SW 1271 (cell line): ENCODE measurements at regions not wholly inside any gene's neighbourhood (a gene's known extent, or its start where the extent isn't known, plus 50 kb on each side); places are given as distances from the start of the nearest gene placed in this dataset.
"Not testable (repeated sequence)": the region's sequence is repeated elsewhere in the genome, so short reads cannot be mapped to it uniquely, and the experiment has no call there.

ENCODE experiments used
- DNase-seq, 2 experiments: peaks; one replicate each; lab custom pipeline; 2025; lab: John Stamatoyannopoulos, UW

DNA sequence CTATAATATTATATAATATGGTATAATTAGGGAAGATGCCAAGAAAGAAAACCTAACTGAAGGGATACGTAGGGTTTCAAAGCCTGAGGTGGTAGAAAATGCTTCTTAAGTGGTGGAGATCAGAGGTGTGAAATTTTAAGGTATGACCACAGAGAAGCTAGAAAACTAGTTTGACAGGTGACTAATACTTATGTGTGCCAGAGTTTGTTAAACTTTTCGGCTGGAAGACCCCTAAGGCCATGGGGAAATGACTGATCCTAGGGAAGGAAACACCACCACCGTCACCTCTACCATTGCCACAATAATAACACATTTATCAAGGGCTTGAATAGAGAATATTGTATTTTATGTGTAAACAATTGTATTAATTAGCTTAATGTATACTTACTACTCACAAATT is 261.4 kb upstream of the GBE1 start:
- DNase-seq = no peak

DNA sequence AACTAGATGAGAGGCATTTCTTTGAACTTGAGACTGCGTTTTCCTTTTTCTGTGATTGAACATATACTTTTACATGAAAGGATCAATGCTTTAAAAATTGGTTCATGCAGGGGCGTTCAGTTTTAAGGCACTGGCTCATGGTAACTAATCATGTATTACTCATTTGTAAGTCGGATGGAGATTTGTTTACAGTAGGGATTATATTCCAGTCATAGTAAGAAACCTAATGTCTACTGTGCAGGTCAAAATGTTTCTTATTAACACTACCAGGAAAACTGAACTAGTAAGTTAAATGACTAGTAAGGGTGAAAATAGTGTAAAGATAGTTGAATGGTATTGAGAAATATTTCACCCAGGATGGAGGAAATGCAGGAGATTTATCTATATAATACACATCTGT is 258.8 kb upstream of the GBE1 start:
- no peak for DNase-seq

DNA sequence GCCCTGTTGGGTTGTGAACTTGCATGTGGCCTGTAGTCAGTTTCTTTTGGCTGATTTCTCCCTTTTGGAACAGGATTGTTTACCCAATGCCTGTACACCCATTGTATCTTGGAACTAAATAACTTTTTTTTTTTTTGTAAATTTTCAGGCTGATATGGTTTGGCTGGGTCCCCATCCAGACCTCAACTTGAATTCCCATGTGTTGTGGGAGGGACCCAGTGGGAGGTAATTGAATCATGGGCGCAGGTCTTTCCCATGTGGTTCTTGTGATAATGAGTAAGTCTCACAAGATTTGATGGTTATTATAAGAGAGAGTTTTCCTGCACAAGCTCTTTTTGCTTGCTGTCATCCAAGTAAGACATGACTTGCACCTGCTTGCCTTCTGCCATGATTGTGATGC is 253.8 kb upstream of the GBE1 start:
- no peak for DNase-seq

DNA sequence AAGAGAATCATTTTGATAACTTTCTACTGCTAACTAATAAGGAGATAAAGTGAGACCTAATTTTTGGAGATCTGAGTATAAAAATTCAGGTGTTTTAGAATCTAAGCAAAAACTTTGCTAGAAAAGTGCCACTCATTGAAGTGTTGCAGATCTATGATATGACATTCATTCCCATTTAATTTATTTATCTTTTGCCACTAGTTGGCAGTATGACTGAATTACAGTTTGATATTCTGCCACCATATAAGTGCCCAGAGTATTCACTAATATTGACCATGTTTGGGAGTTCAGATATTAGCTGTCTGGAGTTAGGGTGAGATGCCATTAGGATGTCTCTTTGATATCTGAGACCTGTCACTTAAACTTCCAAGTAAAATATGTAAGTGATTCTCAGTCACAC is 251.3 kb upstream of the GBE1 start:
- no peak for DNase-seq

DNA sequence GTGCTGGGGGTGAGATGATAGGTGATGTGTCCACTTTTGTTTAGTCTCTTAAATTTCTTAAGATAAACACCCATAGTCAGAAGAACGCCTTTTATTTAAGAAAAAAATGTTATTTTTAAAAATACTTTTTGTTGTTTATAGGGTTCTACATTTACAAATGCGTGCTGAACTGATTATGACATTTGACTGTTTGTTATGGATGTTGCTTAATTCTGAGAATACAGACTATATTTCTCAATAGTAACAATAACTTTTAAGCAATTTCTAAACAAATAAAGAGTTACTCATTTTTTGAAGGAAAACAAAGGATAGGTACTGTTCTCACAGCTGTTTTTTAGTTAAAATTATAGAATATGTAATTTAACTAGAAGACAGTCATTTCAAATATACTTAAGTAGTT is 249.9 kb upstream of the GBE1 start:
- no peak for DNase-seq

DNA sequence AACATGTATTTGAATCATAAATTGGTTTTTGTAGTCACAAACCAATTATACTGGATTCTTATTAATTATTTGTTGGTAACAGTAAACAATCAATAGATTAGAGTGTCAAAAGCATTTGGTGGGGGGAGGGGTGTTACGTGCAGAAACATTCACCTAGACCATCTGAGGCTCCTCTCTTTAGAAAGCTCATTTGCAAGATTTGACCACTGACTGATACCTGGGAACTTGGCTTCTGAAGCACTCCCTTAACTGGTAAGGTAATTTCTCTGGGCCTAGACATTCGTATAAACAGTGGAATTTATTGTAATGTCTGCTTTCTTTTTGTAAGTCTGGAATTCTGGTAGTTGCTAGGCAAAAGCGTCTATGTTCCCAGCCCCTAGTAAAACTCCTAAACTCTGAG is 243.8 kb upstream of the GBE1 start:
- no peak for DNase-seq

DNA sequence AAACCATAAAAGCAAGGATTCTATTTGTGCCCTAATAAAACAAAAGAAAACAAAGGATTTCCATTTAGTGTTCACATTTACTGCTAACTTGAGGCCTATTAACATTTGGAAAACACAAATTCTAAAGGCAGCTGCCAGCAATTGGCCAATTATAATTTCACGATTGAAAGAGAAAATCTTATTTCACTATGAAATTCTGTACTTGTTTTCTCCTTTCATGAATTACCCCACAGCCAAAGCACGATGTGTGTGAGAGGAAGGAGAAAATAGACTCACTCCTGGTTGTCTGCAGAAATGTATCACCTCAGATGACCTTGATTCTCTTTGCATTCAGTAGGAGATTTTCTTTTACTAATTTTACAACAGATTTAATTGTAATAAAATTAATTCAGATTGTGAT is 242.8 kb upstream of the GBE1 start:
- DNase-seq = no peak

DNA sequence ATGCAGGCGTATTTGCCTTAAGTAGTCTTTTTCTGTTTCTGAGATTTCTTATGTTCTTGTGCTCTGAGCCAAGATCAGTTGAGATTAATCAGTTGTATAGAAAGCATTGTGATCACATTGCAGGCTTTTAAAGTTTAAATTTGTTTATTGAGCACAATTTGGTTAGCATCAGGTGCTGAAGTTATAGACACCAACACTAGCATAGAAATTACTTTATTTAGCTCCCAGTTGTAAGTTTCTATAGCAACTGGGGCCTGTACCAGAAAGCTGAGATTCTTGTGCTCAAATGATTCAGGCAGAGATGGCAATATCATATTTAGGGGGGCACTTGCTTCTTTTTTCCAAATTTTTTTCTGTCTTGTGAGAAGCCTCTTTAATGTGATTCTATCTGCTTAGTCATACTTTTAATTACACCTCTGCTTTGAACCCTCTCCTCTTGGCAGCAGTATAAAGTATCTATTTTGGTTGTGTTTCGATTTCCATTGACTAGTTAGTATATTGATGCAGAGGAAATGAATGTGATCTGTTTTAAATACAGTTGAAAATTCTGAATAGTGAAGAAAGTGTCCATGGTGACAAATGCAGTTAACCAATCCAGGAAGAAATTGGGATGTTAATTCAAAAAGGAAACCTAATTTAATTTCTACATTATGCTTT is 241.7 kb upstream of the GBE1 start:
- no peak for DNase-seq

DNA sequence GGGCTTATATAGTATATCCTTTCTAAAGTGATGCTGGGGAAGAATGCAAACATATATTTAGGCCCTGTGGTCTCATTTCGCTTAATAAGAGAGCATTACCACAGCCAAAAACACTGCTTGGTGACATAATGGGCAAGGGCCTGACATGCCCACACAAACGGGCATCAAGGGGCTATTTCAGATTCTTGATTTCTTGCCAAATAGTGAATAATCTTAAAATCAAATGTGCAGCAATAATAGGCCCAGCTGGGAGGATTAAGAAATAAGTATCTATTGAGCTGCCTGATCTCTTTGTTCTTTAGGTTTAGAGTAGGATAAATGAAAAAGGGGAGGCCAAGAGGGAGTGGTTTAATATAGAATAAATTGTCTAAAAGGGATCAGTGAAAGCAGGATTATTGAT is 241.0 kb upstream of the GBE1 start:
- DNase-seq = no peak

DNA sequence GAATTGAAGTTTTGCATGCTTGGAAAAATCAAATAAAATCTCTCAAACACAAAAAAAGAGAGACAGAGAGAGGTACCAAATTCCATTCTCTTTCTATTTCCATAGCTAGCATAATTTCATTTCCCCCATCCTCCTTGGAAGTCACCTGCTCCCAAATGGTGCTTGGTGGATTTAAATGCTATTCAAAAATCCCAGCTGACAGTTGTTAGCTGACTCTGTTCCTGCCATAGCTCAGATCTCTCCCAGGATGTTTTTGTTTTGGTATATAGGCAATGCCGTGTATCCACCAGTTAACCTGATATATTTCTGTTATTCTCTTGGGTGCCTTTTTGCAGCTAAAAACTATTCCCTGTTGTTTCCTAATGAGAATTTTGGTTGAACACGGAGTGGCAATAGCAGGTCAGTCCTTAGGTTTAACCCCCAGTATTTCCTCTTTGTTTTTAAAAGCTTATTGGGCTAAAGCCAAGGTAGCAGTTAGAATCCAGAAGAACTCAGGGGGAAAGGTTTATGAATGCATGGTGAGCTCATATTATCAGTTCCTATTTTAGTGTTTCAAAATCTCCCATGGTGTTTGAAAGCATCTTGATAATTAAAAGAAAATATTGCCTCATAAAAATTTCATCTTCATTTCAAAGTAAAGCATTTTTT is 240.0 kb upstream of the GBE1 start:
- DNase-seq = no peak

DNA sequence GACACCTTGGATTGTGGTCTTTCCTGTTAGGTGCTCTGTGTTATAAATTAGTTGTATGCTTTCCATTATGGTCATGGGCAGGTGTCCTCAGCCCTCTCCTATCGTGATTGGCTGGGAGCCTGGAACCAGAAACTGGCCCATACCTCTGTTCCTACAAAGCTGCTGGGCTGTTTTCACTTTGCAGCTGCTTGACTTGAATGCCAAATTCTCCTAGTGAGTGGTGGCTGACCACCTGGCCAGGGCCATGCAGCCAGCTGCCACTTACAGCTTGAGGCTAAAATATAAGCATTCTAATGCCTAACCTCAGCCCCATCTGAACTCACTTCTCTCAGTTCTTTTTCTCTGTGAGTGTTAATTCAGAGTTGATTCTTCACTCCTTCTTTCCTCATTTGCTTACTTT is 239.3 kb upstream of the GBE1 start:
- DNase-seq = no peak

DNA sequence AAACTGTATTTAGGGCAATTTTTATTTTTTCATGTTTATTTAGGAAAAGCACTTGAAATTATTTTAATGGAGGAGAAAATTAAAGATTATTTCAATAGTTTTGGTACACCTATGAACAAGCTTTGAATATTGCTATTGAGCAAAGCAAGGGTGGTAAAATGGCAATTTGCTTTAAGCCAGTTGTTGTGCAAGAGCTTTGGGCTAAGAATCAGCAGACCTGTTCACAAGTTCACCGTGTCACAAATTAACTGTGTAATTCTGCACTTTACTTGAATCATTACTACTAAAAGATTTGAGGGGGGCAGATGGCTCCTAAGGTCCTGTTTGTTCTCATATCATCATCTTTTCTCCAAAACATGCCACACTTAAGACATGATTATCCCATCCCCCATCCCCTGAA is 238.9 kb upstream of the GBE1 start:
- no peak for DNase-seq

DNA sequence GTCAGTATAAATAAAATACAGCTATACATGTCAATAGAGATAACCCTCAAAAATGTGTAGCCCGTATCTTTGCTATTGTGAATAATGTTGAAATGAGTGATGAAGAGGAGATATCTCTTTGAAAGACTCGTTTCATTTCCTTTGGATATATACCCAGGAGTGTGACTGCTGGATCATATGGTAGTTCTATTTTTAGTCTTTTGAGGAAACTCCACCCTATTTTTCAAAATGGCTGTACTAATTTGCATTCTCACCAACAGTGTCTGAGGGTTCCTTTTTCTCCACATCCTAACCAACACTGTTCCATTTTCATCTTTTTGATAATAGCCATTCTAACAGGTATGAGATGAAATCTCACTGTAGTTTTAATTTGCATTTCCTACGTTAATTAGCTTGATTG is 237.5 kb upstream of the GBE1 start:
- DNase-seq = no peak

DNA sequence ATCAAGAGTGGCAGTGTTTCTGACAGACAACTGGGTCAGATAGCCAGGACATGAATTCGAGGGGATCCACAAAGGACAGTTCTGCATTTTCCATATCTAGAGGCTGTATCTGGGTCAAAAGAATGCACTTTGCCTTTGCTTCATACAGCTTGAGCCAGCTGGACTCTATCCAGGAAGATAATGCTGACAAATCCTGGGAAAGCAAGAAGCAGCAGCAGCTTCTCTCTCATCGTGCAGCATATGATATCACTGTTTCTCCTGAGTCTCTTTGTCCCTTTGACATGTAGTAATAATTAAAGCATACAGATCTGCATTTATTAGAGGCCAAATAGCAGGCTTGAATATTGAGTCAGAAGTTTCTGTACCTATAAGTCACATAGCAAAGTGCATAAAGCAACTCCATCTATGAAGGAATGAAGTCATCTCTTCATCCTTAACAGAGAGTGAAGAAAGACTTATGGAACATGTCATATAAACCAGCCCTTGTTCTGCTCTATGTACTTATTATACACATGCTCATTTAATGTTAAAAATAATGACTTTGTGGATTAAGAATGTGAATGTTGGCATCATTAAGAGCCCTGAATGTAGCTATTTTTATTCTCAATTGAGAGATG is 236.8 kb upstream of the GBE1 start:
- DNase-seq = no peak

DNA sequence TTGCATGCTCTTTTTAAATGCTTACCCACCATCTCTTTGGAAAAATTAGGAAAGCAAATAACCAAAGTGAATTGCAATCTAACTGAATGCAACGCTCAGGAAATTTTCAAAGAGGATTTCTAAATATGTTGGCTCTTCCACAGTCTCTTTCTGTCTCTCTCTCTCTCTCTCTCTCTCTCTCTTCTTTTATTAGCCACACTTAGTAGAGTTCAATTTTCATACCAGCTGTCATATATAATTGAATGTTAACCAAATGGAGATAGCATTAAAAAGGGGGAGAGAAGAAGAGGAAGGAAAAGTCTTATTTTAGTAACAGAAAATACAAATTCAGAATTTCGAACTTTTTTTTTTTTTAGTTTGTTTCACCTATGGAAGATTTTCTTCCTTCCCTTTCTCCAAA is 235.9 kb upstream of the GBE1 start:
- DNase-seq = no peak

DNA sequence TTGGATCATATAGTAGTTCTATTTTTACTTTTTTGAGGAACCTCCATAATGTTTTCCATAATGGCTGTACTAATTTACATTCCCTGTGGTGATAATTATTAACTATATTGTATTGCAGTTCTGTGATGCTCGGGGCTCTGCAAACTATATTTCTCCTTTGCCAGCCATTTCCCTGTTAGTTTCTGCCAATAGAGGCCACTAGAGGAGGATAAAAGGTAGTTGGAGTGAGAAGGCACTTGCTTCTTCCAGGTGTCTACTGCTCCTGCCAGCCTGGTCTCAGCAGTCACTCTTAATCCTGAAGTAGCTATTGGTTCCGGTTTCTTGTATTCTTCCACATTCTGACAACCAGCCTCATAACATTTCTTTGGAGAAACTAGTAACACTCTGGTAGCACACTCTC is 233.9 kb upstream of the GBE1 start:
- no peak for DNase-seq

DNA sequence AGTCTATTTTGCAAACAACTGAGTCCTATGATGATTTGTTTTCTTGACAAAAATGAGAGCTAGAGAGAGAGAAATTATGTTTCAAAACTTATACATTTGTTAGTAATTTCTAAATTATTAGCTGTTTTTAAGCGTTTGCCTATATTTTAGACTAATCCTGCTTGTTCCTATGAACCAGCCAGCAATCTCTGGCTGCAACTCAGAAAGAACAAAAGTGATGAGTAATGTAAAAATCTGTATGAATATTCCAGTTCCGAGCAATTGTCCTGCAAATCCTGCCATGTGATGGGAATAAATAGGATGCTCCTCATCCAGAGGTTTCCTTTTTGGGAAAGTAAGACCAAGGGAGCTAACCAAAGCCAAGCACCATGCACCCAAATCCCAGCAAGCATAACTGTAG is 228.3 kb upstream of the GBE1 start:
- no peak for DNase-seq

DNA sequence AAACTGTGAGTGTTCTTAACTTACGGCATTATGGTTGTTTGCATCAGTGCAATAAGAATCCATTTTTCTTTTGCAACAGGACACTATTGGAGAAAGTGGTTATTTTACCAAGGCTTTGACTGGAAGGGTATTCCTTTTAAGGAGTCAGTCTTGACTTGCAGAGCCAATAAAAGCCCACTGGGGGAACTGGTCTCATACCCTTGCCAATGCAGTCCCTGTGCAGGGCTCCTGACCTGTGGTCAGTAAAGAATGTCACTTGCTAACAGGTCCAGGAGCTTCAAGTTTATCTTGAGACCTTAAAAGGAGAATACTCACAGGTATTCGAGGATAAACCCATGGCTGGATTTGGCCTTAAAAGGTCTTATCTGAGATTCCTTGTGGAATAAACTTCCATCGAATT is 227.8 kb upstream of the GBE1 start:
- no peak for DNase-seq

DNA sequence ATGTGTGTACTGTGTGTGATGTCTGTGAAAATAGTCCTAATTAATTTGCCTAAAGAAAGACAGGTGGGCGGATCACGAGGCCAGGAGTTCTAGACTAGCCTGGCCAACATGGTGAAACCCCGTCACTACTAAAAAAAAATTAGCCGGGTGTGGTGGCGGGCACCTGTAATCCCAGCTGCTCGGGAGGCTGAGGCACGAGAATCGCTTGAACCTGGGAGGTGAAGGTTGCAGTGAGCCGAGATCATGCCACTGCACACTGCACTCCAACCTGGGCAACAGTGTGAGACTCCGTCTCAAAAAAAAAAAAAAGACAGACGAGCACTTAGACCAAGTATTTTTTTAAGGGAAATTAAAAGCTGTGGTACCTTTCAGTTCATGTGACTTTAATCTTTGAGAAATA is 226.0 kb upstream of the GBE1 start:
- not testable (repeated sequence) for DNase-seq

DNA sequence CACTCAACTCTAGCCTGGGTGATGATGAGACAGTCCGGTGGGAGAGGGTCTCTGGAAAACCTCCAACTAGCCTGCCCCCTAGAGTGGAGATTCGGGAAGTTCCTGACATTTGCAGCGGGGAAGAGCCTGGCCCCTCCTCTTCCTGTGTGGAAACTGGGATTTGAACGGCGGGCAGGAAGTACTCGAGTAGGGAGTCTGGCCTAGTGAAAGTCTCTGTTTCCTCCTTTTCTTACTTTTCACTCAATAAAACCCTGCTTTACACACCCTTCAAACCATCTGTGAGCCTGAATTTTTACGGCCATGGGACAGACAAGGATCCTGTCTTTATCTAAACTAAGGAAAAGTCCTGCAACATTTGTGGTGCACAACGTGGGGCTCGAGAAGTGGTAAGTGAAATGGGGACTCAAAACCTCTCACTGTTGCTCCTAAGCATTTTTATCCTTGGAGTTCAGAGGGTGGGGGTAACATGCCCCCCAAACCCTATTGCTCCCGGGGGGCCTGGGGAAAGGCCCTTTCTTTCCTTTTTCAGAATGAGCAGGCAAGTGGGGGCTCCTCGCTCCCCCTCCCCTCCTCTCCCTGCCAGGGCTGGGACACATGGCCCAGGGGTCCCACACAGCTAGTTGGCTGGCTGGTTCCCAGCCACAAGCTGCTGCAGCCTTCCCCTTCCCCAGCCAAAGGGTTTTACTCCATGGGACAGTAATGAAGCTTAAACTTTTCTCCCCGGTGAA is 224.7 kb upstream of the GBE1 start:
- DNase-seq = no peak

DNA sequence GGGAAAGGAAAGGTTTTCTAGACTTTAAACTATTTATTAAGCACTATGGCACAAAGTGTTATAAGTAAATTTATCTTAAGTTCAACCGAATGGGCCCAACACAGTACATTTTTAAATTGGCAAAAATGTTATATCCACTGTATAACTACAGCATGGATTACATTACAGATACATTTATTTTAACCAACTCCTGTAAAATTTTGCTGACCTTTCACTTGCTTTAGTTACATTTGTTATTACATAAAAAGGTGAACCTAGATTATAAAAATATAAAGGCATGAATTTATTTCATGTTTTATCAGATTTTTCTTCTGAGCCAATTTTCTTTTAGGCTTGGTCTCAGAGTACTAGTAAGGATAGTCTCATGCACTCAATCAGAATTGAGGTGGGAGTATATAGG is 221.9 kb upstream of the GBE1 start:
- no peak for DNase-seq

DNA sequence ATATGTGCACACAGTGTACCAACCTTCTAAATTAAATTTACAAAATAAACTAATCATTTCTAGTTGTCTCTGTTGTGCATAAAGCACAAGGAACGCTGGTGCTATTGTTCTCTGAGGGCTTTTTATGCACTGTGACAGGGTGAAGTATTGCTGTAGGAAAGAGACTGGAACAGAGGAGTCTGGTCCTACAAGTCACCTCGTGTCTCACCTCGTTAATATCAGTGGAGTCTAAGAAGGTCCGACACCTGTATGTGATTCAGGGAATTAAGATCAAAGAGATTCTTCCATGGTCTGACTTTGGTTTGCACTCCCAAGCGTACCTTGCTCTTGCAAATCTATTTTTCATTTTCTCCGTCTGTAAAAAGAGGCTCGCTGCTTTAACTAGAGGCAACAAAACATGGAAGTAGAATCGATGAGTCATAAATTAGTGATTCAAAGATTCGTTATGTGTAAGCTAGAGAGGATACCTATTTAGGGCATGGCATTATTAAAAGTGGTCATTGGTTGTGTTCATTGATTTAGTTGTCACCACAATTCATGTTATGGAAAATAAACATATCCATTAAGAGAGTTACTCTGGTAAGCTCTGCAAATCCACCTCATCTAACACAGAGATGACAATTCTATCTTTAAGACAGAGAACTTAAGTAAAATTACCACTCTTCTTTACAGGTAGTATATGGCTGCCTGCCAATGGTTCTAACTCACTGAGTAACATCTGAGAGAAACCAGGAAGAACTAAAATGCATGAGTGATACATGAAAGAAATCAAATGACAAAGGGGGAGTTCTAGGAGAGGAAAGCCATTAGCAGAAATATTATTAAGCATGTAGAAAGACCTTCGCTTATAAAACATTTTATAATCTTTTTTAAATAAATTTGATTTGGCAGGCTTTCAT is 219.4 kb upstream of the GBE1 start:
- no peak for DNase-seq
